ENCODE measurements at regions not wholly inside any gene's neighbourhood (a gene's known extent, or its start where the extent isn't known, plus 50 kb on each side); places are given as distances from the start of the nearest gene placed in this dataset.

DNA sequence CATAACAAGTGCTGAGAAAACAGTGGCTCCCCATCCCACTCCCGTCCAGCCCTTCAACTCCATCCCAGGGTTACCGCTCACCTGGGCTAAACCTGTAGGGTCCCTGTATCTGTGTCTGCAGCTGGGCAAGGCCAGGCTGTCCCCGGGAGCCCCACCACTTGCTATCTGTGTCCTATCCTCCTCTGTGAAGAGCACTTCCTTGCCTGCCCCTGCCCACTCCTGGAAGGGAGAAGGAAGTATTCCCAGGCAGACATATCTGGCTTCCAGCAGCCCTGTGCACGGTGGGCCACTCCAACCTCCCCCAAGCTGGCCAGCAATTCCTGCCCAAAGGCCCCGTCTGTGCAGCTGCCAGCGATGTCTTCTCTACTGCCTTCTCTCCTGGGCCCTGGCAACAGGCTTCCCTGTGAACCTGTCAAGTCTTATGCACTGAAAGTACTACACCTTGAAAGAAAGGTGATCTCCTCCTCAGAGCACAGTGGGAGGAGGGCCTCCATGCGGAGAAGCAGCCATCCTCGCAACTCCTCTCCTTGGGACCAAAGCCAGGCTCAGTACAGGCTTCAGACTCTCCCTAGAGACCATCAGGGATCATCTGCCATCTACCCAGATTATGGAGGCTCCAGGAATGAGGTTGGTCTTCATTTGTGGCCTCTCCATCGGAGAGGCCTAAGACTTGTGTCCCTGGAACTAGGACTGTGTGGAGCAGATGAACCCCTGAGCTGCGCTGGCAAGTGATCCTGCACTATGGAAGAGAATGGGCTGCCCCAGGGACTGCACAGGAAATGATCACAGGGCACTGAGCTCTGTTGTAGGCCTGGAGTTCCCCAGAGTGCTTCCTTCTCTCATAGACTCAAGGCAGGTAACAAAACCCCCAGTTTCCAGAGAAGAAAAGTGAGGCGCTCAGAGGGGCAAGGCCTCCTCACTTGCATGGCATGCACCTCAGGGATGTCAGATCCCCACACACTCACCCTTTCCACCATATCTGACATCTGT lies 663.6 kb downstream of the BCL11B start (continued):
- TF ChIP-seq MZF1 (tag by site-specific recombination; IDR thresholded peaks at IDR 0.05; ENCODE audit: borderline replicate concordance) = no peak

DNA sequence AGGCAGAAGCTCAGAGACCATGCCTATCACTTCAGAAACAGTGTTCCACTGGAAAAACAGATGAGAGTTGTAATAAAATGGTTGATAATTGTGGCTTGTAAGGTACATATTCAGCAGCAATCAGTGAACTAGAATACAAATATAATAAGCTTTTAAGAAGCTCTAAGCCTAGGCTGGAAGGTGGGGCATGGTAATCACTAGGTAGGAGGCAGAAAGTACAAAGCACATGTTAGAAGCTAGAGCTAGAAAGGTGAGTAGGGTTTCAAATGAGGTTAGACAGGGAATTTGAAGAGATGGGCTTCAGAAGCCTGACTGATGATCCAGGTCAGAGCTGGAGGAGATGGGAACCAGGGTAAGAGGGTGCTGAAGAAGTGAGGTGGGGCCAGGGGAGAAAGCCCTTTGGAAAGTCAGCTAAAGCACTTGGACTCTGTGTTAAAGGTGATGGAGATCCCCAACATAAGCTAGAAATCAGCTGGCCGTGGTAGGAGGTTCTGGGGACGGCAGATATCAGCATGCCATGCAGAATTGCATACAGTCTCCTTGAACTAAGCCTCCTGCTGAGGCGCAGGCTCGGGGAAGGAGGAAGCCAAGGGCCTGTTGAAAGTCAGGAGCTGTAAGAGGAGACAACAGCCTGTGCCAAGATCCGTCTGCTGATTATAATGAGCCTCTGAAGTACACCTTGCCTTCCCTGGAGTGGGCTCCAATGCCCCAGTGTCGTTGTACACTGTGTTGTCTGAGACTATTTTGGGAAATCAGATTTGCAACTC lies 659.4 kb downstream of the BCL11B start:
- Histone ChIP-seq H3K36me3 (ENCODE audit: control insufficient read depth in 2 of 2, insufficient read depth in 1 of 2, low read length in 2 of 2) (no peaks in the 10 kb centered on the region), H3K9me3 (ENCODE audit: control insufficient read depth, insufficient read depth, low read depth, low read length) (no peaks in the 10 kb centered on the region), H3K27ac (ENCODE audit: extremely low read depth, low read depth, low read length) (no peak overlapping the region), H3K4me1 (ENCODE audit: control insufficient read depth, insufficient read depth, low read length) (no peaks in the 10 kb centered on the region), H3K4me3 (ENCODE audit: low read depth, low read length) (no peak overlapping the region)
- ChIA-PET POLR2A (no interaction called here), CTCF (no interaction called here)
- TF ChIP-seq ZNF350 (tag by site-specific recombination; IDR thresholded peaks at IDR 0.05) (no peak), ZFP37 (tag by site-specific recombination; IDR thresholded peaks at IDR 0.05) (no peak), ZNF274 (IDR thresholded peaks at IDR 0.05; ENCODE audit: low read length) (no peak), ZNF274 (tag by site-specific recombination; IDR thresholded peaks at IDR 0.05; ENCODE audit: borderline replicate concordance) (no peak), ZNF776 (tag by site-specific recombination; IDR thresholded peaks at IDR 0.05; ENCODE audit: borderline replicate concordance) (no peak), ZNF202 (tag by site-specific recombination; IDR thresholded peaks at IDR 0.05; ENCODE audit: borderline replicate concordance) (no peak), ZNF2 (tag by site-specific recombination; IDR thresholded peaks at IDR 0.05) (no peak), SCRT2 (tag by site-specific recombination; IDR thresholded peaks at IDR 0.05) (no peak), ZNF426 (tag by site-specific recombination; IDR thresholded peaks at IDR 0.05) (no peak), GLI2 (tag by site-specific recombination; IDR thresholded peaks at IDR 0.05; ENCODE audit: borderline replicate concordance, low read depth) (no peak)
- TF ChIP-seq, protein P1, sequence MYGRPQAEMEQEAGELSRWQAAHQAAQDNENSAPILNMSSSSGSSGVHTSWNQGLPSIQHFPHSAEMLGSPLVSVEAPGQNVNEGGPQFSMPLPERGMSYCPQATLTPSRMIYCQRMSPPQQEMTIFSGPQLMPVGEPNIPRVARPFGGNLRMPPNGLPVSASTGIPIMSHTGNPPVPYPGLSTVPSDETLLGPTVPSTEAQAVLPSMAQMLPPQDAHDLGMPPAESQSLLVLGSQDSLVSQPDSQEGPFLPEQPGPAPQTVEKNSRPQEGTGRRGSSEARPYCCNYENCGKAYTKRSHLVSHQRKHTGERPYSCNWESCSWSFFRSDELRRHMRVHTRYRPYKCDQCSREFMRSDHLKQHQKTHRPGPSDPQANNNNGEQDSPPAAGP (tag by site-specific recombination; IDR thresholded peaks at IDR 0.05) = no peak

DNA sequence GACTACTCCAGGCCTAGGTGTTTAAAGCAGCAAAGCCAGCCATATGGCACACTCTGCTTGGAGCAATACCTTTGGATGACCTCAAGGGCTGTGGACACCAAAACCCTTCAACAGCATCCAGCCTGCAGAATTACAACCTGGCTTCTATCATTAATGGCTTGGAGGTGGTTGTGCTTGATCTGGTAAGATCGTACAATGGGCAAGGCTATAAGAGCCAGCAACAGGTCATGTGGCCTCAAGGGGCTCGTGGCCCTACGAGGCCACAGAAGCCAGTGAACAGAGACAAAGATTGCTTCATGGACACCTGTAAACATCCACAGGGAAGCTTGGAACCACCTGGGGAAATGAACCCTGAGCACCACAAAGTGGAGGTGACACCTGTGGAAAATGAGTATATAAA lies 657.3 kb downstream of the BCL11B start:
- Histone ChIP-seq H3K27ac (ENCODE audit: extremely low read depth, low read depth, low read length) (no peak overlapping the region), H3K9me3 (ENCODE audit: control insufficient read depth, insufficient read depth, low read depth, low read length) (no peaks in the 10 kb centered on the region), H3K4me1 (ENCODE audit: control insufficient read depth, insufficient read depth, low read length) (no peaks in the 10 kb centered on the region), H3K36me3 (ENCODE audit: control insufficient read depth in 2 of 2, insufficient read depth in 1 of 2, low read length in 2 of 2) (no peaks in the 10 kb centered on the region), H3K4me3 (ENCODE audit: low read depth, low read length) (no peak overlapping the region)
- TF ChIP-seq SCRT2 (tag by site-specific recombination; IDR thresholded peaks at IDR 0.05) = peak; percentile 34; the same call in 1 of the 2 replicates
- TF ChIP-seq ZNF530 (tag by site-specific recombination; IDR thresholded peaks at IDR 0.05; ENCODE audit: low read depth) = no peak
- ChIA-PET CTCF (no interaction called here), POLR2A (no interaction called here)

DNA sequence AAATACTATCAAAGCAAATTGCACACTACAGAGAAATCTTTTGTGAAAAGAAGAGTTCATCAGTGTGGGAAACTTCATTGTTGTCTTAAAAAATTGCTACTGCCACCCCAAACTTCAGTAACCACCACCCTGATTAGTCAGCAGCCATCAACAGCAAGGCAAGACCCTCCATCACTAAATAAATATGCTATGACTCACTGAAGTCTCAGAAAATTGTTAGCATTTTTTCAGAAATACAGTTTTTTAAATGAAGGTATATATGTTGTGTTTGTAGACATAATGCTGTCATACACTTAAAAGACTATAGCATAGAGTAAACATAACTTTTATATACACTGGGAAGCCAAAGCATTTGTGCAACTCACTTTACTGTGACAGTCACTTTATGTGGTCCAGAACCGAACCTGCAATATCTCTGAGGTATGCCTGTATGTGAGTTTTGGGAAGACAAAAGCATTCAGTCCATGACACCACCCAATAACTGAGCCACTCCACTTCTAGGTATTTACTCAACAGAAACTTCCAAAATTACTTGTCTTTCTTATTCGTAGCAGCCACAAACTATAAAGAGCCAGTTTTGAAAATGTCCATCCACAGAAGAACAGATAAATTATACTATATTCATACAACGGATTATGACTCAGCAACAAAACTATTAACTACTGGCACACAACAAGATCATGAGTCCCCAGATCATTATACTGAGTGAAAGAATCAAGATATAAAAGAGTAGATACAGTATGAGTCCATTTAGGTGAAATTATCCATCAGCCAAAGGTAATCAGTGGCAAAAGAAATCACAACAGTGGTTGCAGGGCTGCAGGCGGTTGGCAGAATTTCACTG lies 649.6 kb downstream of the BCL11B start:
- Histone ChIP-seq H3K9me3 (ENCODE audit: control insufficient read depth, insufficient read depth, low read depth, low read length) (no peaks in the 10 kb centered on the region), H3K4me1 (ENCODE audit: control insufficient read depth, insufficient read depth, low read length) (peaks cover 3% of the 10 kb centered on the region; the same call in 1 of the 2 replicates), H3K36me3 (ENCODE audit: control insufficient read depth in 2 of 2, insufficient read depth in 1 of 2, low read length in 2 of 2) (no peaks in the 10 kb centered on the region), H3K27ac (ENCODE audit: extremely low read depth, low read depth, low read length) (no peak overlapping the region), H3K4me3 (ENCODE audit: low read depth, low read length) (no peak overlapping the region)
- ChIA-PET POLR2A (no interaction called here), CTCF (interaction anchor here (0.5 kb wide), 1 partner anchor 403 kb away, joined by 3 read pairs; no protein-coding TSS in a partner anchor)
- TF ChIP-seq ZNF302 (tag by site-specific recombination; IDR thresholded peaks at IDR 0.05; ENCODE audit: low read depth) (no peak), SP7 (tag by site-specific recombination; IDR thresholded peaks at IDR 0.05) (no peak), ZNF366 (tag by site-specific recombination; conservative IDR thresholded peaks at IDR 0.05) (no peak), FEZF1 (tag by site-specific recombination; IDR thresholded peaks at IDR 0.05) (no peak)
- TF ChIP-seq, protein P2, sequence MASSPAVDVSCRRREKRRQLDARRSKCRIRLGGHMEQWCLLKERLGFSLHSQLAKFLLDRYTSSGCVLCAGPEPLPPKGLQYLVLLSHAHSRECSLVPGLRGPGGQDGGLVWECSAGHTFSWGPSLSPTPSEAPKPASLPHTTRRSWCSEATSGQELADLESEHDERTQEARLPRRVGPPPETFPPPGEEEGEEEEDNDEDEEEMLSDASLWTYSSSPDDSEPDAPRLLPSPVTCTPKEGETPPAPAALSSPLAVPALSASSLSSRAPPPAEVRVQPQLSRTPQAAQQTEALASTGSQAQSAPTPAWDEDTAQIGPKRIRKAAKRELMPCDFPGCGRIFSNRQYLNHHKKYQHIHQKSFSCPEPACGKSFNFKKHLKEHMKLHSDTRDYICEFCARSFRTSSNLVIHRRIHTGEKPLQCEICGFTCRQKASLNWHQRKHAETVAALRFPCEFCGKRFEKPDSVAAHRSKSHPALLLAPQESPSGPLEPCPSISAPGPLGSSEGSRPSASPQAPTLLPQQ (tag by site-specific recombination; IDR thresholded peaks at IDR 0.05) = no peak
- TF ChIP-seq, protein P3, sequence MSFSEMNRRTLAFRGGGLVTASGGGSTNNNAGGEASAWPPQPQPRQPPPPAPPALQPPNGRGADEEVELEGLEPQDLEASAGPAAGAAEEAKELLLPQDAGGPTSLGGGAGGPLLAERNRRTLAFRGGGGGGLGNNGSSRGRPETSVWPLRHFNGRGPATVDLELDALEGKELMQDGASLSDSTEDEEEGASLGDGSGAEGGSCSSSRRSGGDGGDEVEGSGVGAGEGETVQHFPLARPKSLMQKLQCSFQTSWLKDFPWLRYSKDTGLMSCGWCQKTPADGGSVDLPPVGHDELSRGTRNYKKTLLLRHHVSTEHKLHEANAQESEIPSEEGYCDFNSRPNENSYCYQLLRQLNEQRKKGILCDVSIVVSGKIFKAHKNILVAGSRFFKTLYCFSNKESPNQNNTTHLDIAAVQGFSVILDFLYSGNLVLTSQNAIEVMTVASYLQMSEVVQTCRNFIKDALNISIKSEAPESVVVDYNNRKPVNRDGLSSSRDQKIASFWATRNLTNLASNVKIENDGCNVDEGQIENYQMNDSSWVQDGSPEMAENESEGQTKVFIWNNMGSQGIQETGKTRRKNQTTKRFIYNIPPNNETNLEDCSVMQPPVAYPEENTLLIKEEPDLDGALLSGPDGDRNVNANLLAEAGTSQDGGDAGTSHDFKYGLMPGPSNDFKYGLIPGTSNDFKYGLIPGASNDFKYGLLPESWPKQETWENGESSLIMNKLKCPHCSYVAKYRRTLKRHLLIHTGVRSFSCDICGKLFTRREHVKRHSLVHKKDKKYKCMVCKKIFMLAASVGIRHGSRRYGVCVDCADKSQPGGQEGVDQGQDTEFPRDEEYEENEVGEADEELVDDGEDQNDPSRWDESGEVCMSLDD (tag by site-specific recombination; IDR thresholded peaks at IDR 0.05) = no peak
